ENCODE measurements at regions not wholly inside any gene's neighbourhood (a gene's known extent, or its start where the extent isn't known, plus 50 kb on each side); places are given as distances from the start of the nearest gene placed in this dataset.

DNA sequence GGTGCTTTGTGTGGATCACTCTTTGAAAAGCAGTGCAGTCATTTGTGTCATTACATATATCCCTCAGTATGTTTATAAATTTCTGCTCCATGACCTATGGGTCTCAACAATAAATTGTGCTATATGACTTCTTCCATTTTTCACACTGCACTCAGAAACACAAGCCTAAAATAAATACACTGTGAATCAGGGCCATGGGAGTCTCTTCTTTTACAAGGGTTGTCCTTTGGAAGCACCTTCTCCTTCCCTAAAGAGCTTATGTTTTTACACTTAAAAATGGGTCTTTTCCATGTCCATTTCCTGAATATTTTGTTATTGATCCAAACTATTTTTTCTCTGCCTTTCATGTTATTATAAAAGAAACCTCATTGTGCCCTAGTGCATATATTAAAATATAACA, 108.3 kb upstream of the MEOX2 start:
- no peak for DNase-seq

GRCh38 chr7:15784694-15785030, 98.2 kb upstream of the MEOX2 start:
- no peak for DNase-seq

DNA sequence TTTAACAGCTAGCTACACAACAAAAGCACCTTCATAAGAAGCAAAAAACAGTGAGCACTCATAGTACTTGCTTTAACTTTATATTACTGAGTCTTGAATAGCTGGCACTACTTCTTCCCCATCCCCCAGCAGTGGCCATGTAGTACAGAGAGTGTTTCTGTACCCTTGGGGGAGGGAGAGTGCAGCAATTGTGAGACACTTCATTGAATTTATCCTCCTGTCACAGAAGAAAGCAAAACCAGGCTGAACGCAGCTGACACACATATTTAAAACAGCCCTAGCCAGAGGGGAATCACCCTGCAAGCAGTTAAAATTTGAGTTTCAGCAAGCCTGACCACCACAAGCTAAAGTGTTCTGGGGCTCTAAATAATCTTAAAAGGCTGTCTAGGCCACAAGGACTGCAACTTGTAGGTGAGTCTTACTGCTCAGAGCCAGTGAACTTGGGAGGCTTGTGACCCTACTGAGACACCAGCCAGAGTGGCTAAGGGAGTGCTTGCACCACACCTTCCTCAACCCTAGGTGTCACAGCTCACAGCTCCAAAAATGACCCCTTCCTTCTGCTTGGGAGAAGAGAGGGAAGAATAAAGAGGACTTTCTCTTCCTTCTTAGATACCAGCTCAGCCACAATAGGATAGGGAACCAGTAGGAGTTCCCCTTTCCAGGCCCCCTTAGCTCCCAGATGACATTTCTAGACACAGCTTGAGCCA, 97.7 kb upstream of the MEOX2 start:
- no peak for DNase-seq

- no peak for DNase-seq
Measured at GRCh38 chr7:15782656-15783055, 96.2 kb upstream of the MEOX2 start.

- DNase-seq, result no peak
Measured at GRCh38 chr7:15781944-15782343, 95.5 kb upstream of the MEOX2 start.

- DNase-seq, result no peak
Measured at GRCh38 chr7:15780271-15780670, 93.8 kb upstream of the MEOX2 start.

- DNase-seq, result no peak
Measured at GRCh38 chr7:15778191-15778590, 91.7 kb upstream of the MEOX2 start.

- no peak for DNase-seq
Measured at GRCh38 chr7:15765753-15766152, 79.3 kb upstream of the MEOX2 start.

DNA sequence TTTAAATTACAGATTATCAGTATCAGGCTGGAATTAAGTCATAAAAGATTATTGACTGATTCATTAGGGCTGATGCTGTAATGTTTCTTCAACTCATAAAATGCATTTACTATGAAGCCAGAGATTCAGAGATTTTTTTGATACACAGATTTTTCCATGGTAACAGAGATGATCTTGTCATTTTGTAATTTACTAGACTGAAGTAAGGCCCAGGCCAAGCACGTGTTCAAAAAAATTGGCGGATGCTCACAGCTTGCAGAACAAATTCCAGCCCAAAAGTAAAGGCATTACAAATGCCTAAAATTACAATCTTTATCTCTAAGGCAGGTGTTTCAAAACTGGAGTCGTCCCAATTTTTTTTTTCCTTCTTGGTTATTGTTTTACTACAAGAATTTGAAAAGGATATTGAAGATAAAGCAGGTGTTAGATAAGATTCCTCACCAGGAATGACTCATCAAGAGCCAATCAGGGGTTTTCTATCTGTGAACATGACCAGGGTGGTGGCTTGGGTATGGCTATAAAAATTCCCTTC, 78.4 kb upstream of the MEOX2 start:
- no peak for DNase-seq

- no peak for DNase-seq
Measured at GRCh38 chr7:15764010-15764409, 77.5 kb upstream of the MEOX2 start.

DNA sequence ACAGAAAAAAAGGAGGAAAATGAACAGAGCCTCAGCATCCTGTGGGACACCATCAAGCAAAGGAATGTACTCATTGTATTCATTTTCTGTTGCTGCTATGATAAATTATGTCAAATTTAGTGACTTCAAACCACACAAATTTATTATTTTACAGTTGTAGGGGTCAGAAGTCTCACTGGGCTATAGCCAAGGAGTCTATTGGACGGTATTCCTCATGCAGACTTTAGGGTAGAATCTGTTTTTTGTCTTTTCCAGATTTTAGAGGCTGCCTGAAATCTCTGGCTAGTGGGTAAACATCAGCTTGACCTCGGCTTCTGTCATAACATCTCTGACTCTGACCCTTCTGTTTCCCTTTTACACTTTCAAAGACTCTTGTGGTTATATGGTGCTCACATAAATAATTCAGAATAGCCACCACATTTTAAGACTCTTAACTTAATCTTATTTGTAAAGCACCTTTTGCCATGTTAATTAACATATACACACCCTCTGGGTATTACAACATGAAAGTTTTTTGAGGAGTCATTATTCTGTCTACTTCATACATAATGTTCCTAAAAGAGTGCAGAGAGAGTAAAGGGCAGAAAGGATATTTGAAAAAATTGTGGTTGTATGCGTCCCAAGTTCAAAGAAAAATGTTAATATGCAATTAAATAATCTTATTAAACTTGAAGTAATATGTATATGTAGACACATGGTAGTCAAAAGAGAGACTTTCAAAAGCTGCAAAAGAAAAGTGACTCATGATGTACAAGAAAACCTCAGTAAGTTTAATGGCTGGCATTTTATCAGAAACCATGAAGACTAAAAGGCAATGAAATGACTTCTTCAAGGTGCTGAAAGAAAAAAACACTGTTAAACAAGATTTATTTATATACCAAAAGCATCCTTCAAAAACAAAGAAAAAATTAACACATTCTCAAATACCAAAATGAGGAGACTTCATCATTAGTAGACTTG, 70.8 kb upstream of the MEOX2 start:
- no peak for DNase-seq

DNA sequence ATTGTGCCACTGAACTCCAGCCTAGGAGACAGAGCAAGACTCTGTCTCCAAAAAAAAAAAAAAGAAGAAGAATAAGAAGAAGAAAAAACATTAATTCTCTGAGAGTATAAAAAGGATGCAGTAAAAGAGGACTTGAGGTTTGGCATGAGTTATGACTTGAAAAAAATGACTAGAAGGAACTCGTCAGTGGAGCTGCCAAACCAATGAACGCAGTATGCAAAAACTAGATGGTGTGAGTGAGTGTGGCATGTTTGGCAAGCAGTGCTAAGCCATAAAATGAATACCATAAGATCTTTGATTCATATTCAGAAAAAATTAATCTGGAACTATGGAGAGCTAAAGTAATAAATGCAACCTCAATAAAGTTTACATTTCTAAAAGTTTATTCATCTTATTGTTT, 68.6 kb upstream of the MEOX2 start:
- no peak for DNase-seq

DNA sequence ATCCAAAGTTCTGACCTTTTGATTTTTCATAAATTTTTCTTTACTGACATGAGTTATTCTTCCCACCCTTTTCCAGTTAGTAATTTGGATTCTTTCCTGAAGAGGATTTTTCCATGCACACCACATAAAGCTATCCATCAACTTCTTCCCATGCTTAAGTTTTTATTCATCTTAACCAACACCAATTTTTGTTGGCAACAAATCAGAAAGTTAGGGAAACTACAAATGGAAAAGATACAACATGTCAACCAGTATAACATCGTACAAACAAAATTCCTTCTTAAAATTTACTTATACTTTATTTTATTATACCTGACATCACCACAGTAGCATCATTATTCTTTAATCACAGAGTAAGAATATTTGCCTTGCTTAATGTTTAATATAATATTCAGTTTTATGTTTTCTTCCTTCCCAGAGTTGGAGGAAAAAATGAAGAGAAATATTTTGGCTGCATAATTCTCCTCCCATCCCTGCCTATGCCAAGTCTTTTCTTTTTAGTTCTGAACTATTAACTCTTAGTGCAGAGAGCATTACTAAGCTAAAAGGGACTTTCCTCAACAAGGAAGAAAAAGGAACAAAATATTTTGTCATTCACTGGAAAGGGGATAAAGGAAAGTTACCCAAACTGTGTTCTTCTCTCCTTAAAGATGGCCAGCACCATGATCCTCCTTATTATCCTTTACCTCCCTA, 67.5 kb upstream of the MEOX2 start:
- DNase-seq, result no peak

- no peak for DNase-seq
Measured at GRCh38 chr7:15752377-15752776, 65.9 kb upstream of the MEOX2 start.

- no peak for DNase-seq
Measured at GRCh38 chr7:15751191-15751701, 64.8 kb upstream of the MEOX2 start.

DNA sequence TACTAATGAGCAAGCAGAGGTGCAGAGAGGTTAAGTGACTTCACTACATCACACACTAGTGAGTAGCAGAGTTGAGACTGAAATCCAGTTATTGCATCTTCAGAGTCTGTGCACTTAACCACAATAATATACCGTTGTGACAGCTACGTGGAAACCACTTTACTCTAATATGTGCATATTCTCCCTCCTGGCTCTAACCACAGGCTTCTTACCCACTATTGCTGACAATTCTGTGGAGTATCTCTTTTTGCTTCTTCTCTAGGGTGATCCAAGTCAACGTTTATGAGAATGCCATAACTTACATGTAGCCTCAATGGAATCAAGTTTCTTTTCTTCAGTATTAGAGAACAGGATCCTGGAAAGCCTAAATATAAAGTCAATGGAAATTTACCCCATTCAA, 64.2 kb upstream of the MEOX2 start:
- no peak for DNase-seq

- no peak for DNase-seq
Measured at GRCh38 chr7:15749631-15750030, 63.1 kb upstream of the MEOX2 start.

DNA sequence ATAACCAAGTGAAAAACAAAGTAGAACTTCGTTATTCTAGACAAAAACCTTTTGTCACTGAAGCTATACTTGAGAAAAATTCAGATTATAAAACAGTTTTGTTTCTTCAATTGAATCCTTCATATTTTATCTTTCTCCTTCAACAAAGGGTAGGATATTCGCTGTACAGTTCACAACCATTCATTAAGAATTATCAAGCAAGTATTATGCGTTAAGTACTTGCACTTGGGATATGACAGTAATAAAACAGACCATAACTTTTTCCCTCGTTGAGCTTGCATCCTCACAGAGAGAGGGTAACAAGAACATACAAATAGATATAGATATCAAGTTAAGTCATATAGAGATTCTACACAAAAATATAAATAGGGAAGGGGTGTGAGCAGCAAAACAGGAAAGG, 61.2 kb upstream of the MEOX2 start:
- DNase-seq, result no peak

GRCh38 chr7:15747301-15747700, 60.8 kb upstream of the MEOX2 start:
- DNase-seq, result no peak

- DNase-seq, result no peak
Measured at GRCh38 chr7:15743926-15744480, 57.5 kb upstream of the MEOX2 start.

GRCh38 chr7:15737601-15738000, 51.1 kb upstream of the MEOX2 start:
- no peak for DNase-seq

Data from stimulated activated CD4-positive, alpha-beta T cell treated with anti-CD3 and anti-CD28 coated beads, Interleukin-4, amount 100 ng/mL, for 24 hours (primary cell).